Astrocyte of the cerebellum (primary cell): ENCODE measurements at regions not wholly inside any gene's neighbourhood (a gene's known extent, or its start where the extent isn't known, plus 50 kb on each side); places are given as distances from the start of the nearest gene placed in this dataset.
"Not testable (repeated sequence)": the region's sequence is repeated elsewhere in the genome, so short reads cannot be mapped to it uniquely, and the experiment has no call there.

ENCODE experiments used
- DNase-seq: peaks from one replicate; pipeline ENCODE4 v3.0.0-alpha.2; 2011; ENCODE audit warnings: low read depth
- H3K4me3 ChIP-seq: 2 replicates; pipeline ENCODE4 v1.5.1; 2011; ENCODE audit warnings: mild to moderate bottlenecking, low read depth, low read length, moderate library complexity
- CTCF ChIP-seq: IDR thresholded peaks from 2 replicates; pipeline ENCODE4 v1.5.1; 2012; ENCODE audit warnings: low read length, low read depth, moderate library complexity, mild to moderate bottlenecking; ENCODE audit errors: missing control alignments
- in situ Hi-C: cut with HindIII; loops from 2 replicates; pipeline ENCODE4 v1.10.0; 2017; ENCODE audit warnings: low sequenced_read_pairs

GRCh38 chr4:45283352-45283751 is 557.0 kb upstream of the GNPDA2 start:
- no peak for DNase-seq
- in situ Hi-C loops = no loop called here
- no peak for TF ChIP-seq CTCF
- no peak overlapping the region for H3K4me3 ChIP-seq

- in situ Hi-C loops = no loop called here
- H3K4me3 ChIP-seq = no peak overlapping the region
- no peak for DNase-seq
- no peak for TF ChIP-seq CTCF
These were observed 553.8 kb upstream of the GNPDA2 start for GRCh38 chr4:45280121-45280520.

- TF ChIP-seq CTCF = no peak
- DNase-seq = no peak
- in situ Hi-C loops = no loop called here
- no peak overlapping the region for H3K4me3 ChIP-seq
These were observed 549.5 kb upstream of the GNPDA2 start for GRCh38 chr4:45275862-45276261.

- H3K4me3 ChIP-seq, in situ Hi-C loops, DNase-seq: not testable (repeated sequence)
These were observed 521.8 kb upstream of the GNPDA2 start for GRCh38 chr4:45248106-45248505.

- peak; percentile 46 for DNase-seq
- H3K4me3 ChIP-seq = no peak overlapping the region
- in situ Hi-C loops = no loop called here
- no peak for TF ChIP-seq CTCF
These were observed 515.6 kb upstream of the GNPDA2 start for GRCh38 chr4:45241976-45242375.

GRCh38 chr4:45229206-45229605 is 502.9 kb upstream of the GNPDA2 start:
- TF ChIP-seq CTCF = no peak
- in situ Hi-C loops = no loop called here
- DNase-seq = no peak
- no peak overlapping the region for H3K4me3 ChIP-seq

- in situ Hi-C loops = no loop called here
- DNase-seq = no peak
- no peak for TF ChIP-seq CTCF
- H3K4me3 ChIP-seq = no peak overlapping the region
These were observed 489.7 kb upstream of the GNPDA2 start for GRCh38 chr4:45215976-45216542.

GRCh38 chr4:45208476-45208875 is 482.1 kb upstream of the GNPDA2 start:
- in situ Hi-C loops, DNase-seq, H3K4me3 ChIP-seq: not testable (repeated sequence)

GRCh38 chr4:45207864-45208331 is 481.5 kb upstream of the GNPDA2 start:
- in situ Hi-C loops, H3K4me3 ChIP-seq, DNase-seq: not testable (repeated sequence)

- H3K4me3 ChIP-seq, in situ Hi-C loops, DNase-seq: not testable (repeated sequence)
These were observed 481.0 kb upstream of the GNPDA2 start for GRCh38 chr4:45207241-45207863.
